HG03342 (cell line): ENCODE measurements at regions not wholly inside any gene's neighbourhood (a gene's known extent, or its start where the extent isn't known, plus 50 kb on each side); places are given as distances from the start of the nearest gene placed in this dataset.

ENCODE experiments used
- ATAC-seq: cut with Tn5 transposase; IDR thresholded peaks from one replicate; pipeline ENCODE4 v1.9.1; 2021; ENCODE audit warnings: mild to moderate bottlenecking, moderate library complexity; ENCODE audit not compliant: unreplicated experiment

DNA sequence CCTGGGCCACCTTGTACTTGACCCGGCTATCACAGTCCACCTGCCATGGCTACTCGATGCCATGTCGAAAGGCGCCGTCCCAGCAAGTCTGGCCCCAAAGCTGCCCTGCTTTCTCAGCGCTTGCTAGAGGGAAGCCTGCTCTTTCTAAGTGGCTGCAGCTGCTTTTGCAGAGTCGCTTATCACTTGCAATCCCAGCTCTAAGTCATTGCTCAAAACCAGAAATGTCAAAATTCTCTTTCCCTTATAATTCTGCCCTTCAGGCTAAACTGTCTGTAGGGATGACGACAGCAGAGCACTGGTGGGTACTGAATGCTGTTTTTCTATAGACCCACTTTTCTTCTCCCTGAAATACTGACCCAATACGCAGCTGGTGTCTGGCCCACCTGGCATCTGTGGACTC lies 184.2 kb downstream of the ENGASE start:
- no peak for ATAC-seq

DNA sequence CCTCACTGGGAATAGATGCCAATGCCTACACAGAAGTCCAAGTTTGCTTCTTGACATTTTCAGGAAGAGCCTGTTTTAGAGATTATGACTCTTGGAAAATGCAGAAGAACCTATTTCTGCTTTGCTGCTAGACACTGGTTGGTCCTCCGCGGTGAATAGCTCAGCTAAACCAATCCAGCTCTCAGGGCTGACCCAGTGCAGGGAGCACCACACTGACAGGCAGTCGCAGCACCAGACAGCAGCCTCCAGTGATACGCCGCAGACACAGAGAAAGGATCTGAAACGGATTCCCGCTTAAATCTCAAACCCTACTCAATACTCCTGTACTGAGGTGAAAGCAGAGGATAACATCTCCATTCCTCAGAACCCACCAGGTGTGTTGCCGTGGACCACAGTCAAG lies 183.4 kb downstream of the ENGASE start:
- no peak for ATAC-seq

DNA sequence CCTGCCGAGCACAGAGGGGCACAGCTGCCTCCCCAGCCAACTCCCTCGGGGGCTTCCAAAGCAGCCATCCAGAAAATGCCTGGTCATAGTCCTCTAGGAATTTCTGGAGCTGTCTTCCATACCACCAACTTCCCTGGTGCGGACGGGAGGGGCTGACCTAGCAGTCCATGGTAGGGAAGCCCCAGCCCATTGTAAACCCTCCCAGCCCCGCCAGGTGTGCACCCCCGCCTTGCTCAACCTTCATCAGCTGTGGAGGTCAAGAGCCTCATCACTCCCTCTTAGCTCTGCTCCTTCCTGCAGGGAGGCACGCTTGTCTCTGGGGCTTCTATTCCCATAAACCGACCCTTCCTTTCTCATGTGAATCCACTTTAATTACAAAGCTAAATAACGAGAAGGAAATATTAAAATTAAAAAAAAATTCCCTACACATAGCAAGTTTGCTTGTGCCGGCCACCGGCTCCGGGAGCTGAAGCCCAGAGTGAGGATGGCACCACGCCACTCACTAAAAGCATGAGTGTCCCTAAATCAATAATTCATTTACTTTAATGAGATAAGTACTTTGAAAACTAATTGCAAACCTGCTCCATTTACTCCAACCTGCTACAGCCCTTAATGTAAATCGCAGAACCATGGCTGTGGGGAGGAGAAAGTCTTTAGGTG lies 181.4 kb downstream of the ENGASE start:
- no peak for ATAC-seq

DNA sequence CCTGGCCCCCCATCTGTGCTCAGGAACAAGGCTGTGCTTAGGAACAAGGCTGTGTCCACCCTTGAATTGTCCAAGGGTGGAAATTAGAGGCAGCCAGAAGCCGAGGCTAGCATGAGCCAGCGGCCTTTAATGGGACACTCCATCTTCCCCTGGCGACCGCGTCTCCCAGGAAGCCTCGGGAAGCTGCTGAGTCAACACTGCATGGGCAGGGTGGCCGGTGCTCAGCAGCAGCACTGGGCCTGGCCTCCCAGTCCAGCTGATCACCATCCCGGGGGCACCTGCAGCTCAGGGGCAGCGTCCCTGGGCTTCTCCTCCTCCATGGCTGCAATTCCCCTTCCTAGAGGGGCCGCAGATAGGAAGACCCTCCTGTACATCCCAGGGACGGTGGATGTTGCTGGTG lies 180.8 kb downstream of the ENGASE start:
- ATAC-seq, result no peak

DNA sequence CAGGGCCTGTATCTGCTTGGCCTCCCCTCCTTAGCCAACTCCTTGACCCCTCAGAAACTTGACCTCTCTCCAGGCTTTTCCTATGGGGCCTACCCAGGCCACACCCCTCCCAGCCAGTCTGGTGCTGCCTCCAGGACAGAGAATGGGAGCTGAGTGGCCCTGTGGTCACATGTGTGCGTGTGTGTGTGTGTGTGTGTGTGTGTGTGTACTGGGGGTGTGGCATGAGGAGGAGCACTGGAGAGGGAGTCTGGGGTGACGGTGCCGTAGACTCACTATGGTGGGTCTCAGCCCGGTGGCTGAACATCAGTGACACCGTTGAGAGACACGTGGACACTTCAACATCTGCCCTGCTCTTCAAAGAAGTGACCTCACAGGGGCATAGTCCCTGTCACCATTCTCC lies 180.4 kb downstream of the ENGASE start:
- ATAC-seq, result no peak

DNA sequence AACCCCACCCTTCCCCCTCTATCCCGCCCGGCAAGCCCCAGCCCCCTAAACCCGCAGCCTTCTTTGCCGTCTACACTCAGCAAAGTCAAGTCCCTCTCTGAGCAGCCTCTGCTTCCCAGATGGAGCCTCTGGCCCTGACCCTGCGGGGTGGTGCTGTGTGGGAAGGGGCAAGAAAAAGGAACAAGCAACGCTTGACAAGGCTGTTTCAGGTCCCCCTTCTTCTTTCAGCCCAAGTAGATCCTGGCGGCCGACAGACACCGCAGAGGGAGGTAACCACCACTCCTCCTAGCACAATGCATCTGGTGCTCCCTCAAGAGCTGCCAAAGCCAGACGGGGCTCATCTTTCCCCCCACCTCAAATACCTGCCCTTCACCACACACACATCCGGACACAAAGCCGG lies 178.3 kb downstream of the ENGASE start:
- ATAC-seq, result no peak

DNA sequence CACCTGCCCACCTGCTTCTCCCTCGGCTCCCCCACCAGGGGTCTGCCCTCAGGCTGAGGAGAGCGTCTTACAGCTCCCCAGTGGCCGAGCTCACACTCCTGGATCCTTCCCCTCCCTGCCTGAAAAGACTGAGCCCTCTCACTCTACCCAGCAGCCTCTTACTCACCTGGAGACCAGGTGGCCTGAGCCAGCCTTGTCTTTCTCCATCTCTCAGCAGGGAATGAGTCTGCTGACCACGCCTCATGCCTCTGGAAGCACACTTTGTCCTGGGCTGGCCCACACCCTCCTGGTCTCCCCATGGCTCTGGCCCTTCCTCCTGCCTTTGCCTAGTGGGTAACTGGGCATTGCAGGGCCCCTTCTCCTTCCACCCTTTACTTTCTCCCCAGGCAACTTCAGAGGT lies 177.2 kb downstream of the ENGASE start:
- no peak for ATAC-seq

DNA sequence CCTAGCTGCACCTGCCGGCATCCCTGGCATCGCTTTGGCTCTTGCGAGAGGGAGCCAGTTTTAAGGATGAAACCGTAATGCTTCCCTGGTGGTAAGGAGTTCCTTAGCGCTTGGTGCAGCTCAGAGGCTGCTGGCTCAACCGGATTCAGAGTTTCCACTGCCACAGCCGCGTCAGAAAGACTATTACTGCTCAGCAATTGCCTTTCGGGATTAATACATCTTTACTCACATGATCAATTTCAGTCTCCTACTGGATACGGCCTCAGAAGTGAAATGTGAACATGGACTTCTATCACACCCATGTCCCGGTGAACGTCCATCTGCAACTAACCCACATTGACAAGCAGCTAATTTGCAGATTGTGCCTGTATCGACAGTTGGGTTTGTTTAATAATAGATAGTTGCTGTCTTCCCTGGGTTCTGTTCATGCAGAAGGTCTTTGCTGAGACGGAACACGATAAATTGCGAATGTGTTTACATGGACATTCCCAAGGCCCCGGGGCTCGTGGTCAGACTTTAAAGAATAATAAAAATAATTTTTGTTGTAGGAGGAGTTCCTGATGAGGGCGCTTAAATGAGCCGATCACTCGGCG lies 175.4 kb downstream of the ENGASE start:
- ATAC-seq, result no peak

DNA sequence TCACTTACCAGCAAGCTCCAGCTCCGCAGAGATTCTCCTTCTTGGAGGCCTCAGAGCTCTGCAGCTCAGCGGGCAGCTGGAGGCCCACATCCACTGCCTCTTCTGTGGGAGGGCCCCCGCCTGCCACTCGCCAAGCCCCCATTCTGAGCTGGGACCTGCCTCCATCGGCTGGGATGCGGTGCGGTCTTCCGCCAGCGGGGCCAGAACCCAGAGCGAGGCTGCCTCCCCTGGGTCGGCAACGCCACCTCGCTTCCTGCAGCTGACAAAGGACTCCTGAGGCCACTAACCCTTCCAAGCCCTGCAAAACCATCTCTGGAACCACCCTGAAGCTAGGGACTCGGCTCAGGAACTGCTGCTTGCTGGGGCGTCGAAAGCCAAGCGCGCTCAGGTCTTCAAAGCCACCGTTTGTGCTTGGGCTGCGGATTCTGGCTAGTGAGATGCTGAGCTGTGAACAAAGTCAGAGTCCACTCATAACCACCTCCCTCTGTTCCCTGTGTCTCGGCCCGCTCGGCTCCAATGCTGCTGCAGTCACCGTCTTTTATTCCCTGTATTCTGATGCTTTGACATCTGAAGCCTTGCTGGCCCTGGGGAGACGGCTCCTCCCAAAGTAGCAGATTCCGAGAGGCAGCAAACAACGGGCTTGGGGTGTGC lies 174.3 kb downstream of the ENGASE start:
- no peak for ATAC-seq

DNA sequence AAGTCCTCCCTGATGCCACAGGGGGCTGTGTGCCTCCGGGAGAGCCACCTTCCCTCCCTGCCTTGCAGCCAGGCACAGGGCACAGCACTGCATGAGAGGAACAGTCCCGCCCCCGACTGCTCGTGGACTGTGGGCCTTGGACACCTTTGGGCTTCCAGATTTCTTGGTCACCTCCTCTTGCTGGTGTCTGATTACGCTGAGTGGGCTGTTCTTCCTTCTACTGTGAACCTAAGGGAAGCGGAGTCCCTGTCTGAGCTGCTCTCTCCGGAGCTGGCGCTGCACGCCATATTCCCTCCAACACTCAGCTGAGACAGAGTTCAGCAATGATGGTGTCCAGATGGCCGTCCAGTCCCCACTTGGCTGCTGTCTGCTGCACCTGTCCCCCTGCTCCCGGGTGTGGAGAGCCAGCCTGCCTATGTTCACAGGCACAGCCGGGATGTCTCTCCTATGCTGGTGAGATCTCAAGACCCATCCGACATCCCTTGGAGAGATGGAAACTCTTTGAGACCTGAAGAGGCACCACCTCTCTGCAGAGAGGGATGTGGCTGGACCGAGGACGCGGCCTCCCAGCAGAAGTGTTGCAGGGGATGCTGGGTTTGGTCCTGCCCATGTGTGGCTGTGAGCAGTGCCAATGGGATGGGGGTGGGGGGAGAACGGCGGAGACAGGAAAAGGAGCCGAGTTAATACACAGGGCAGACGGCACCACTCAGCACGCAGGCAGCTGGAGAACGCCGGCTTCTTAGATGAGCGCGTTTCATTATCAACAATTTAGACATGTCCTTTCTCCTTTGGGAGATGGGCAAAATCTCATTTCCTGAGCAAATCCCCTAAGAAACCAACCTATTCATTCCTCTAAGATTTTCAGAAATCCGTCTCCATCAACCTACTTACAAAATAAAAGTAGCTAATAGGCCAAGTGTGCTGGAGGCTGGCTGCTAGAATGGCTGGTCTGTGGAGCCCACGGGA lies 171.9 kb downstream of the ENGASE start:
- no peak for ATAC-seq

DNA sequence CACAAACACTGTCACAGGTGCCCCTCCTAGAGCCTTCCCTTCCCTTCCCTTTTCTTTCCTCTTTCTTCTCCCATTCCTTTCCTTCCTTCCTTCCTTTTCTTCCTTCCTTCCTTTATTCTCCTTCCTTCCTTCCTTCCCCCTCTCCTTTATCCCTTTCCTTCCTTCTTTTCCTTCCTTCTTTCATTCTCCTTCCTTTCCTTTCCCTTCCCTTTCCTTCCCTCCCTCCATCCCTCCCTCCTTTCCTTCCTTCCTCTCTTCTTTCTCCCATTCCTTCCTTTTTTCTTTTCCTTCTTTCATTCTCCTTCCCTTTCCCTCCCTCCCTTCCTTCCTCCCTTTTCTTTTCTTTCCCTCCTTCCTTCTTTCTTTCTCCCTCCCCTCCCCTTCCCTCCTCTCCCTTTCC lies 170.0 kb downstream of the ENGASE start:
- no peak for ATAC-seq

DNA sequence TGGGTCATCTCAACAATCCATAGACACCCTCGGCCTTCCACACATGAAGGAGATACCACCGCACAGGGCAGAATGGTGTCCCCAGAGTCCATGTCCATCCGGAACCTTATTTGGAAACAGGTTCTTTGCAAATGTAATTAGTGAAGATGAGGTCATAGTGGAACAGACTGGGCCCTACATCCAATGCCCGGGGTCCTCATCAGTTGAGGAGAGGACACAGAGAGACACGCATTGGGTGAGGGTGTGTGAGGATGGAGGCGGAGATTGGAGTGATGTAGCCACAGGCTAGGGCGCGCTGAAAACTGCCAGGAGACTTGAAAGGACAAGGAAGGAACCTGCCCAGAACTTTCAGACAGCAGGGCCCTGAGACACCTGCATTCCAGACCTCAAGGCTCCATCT lies 169.4 kb downstream of the ENGASE start:
- no peak for ATAC-seq

DNA sequence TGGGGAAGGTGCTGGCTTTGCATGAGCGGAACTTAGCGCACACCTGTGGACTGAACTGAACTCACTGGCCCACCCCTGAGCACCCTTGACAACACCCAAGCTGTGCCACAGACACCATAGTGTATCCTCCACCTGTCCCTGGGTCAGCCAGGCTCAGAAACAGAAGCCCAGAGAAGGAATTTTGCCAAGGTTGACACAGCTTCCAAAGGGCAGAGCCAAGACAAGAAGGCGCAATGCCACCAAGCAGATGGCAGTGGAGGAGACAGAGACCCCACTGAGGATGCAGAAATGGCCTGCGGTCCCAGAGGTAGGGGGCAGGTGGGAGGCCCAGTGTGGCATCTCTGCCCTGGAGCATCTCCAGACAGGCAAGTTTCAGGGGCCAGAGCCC lies 169.0 kb downstream of the ENGASE start:
- ATAC-seq, result no peak

DNA sequence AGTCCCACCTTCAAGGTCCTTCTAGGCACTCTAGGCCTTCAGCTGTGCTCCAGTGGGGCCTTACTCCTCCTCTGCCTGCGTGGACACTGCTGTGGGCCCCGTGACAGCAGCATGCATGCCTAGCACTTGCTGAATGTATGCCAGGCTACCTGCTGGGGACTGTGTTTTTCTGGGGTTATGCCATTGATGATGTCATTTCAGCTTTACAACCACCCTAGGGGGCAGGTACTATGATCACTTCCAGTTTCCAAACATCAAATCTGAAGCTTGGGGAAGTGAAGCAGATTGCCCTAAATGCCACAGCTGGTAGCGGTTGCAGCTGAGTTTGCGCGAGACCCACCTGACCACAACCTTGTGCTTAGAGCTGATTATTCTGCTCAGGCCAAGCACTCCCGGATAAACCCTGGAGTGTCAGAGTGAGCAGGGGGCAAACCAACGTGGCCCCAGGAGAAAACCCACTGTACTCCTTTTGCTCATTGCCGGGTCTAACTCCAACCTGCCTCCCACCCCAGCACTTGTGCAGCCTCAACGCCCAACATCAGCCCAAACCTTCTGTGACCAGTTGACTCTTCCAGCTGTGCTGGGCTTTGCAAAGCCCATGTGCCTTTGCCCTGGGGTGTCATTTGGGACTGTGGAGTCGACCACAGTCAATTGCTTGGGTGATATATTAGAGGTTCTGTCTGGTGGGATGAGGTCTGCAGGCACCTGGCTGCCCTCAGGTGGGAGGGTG lies 168.4 kb downstream of the ENGASE start:
- no peak for ATAC-seq

DNA sequence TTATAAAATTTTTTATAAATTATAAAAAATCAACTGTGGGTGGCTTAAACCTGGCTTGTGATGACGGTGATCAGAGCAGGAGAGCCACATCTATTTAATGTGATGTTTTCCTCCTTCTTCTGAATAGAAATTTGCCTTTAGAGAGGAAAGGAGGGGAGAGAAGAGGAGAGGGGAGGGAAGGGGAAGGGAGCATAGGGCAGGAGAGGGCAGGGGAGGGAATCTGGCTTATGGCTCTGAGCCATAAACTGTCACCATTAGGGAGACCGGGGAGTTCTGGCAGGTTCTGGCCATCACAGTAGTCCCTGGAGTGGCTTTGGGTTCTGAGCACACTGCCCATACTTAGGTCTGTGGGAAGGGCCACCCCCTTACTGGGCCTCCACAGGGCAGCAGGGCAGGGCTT lies 167.8 kb downstream of the ENGASE start:
- ATAC-seq, result no peak

DNA sequence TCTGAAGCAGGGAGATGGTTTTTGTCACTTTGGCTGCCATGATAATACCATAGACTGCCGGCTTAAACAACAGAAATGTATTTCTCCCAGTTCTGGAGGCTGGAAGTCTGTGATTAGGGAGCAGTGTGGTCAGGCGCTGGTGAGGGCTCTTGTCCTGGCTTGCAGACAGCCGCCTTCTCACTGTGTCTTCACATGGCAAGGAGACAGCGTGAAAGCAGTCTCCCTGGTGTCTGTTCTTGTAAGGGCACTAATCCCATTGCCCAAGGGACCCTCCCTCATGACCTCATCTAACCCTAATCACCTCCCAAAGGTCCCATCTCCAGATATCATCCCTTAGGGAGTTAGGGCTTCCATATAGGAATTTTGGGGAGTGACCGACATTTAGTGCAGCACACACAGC lies 167.0 kb downstream of the ENGASE start:
- no peak for ATAC-seq

DNA sequence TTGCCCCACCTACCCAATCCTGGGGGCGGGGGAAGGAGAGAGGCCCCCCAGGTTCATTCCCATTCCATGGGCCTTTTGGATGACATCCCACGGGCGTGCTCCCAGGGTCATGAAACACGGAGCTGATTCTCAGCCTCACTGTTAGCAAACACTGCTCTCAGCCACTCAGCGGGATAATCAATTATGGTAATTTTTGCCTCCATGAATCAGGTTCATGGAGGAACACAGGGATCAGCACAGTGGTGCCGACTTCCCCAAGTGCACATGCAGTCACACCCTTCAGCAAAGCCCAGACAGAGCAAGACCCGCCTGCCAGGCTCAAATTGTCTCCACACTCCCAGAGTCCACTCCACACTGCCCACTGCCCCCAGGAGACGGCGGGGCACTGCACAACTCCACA lies 164.6 kb downstream of the ENGASE start:
- no peak for ATAC-seq

DNA sequence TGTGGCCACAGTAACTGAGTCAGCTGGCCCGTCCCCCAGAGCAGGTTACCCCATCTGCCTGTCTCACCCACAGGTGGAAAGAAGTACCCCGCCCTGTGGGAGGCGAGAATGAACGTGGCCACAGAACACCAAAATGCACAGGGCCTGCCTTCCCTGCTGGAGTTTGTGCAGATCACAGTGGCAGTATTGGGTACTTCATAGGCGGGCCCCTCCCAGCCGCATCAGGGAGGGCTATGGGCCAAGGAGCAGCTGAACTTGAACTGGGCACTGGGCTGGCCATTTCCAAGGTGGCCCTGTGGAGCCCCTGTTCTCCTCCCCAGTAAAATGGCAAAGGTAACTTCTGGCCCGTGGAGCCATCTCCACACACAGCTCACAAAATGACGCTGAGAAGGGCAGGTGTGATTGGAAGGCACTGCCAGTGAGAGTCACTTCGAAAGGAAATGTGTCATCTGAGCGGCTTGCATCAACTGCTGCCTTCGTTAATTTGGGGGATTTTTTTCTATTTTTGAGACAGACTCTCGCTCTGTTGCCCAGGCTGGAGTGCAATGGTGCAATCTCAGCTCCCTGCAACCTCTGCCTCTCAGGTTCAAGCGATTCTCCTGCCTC lies 162.9 kb downstream of the ENGASE start:
- no peak for ATAC-seq

DNA sequence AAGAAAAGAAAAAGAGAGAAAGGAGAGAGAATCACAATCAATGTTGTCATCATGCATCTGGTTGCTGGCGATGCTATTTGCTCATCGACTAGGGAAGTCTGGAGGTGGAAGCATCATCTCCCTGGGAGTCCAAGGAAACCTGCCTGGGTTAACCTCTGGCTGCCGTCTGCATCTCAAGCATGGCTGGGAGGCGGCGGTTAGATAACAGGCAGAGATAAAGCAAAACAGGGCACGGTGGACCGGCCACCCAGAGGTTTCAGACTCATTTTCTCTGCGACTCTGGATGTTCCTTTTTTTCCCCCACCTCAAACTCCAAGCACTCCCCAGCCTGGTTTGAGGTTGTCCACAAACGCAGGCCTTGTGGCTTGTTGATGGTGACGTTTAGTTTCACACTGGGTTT lies 161.2 kb downstream of the ENGASE start:
- no peak for ATAC-seq

DNA sequence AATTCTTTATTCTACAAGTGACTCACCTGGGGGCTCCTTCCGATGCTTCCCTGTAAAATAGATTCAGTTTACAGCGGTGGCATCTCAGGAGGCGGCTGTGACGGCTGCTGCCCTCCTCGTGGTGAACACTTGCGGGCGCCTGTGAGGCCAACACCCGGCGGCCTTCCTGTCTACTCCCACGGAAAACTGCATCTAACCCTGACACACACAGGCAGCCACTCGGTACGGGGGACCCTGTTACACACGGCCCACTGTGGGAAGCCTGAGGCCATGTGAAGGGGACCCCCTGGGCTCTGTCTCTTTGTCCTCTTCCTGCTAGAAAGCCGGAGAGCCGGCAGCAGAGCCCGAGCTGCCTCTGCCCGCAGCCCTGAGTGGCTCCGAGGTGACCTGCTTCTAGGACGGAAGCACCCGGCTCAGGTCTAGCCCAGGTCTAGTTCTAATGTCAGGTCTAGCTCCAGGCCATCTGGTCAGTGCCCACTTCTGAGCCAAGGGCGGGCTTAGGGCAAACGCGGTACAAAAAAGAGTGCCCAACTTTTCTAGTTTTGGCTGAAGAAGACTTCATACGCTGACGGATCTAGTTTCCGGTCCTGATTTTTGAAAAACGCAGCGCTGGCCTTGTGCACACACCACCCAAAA lies 159.4 kb downstream of the ENGASE start:
- no peak for ATAC-seq
